Naive thymus-derived CD8-positive, alpha-beta T cell (primary cell): ENCODE measurements at regions not wholly inside any gene's neighbourhood (a gene's known extent, or its start where the extent isn't known, plus 50 kb on each side); places are given as distances from the start of the nearest gene placed in this dataset.
"Not testable (repeated sequence)": the region's sequence is repeated elsewhere in the genome, so short reads cannot be mapped to it uniquely, and the experiment has no call there.

ENCODE experiments used
- ATAC-seq, 2 donors: fragments of 150-1000 bp; cut with Tn5 transposase in 1 of 2; sonication (Bioruptor Pico), chemical (Tn5 transposase) in 1 of 2; 1 replicate in 1 of 2; 2 replicates in 1 of 2; pipeline ENCODE4 v1.10.0; 2021; ENCODE audit warnings: mild to moderate bottlenecking in 2 of 2, moderate library complexity in 2 of 2
- POLR2A ChIA-PET: fragments of 350-600 bp; sonication (Branson Sonifier 250); formaldehyde crosslinking; loops from one replicate; lab custom pipeline; 2021; ENCODE audit warnings: antibody characterized with exemption; lab: Charles Lee
- DNase-seq, 10 donors: peaks; one replicate each; pipeline versions ENCODE4 v3.0.0 to v3.0.0-alpha.2; 2020 to 2022
- H3K27ac Mint-ChIP-seq, 10 donors: one replicate each; pipeline ENCODE4 v1.8.0; 2020 to 2022; ENCODE audit warnings: mild to moderate bottlenecking in 10 of 10, mixed read lengths in 10 of 10, moderate library complexity in 4 of 10, inconsistent platforms in 1 of 10
- H3K27me3 Mint-ChIP-seq, 5 donors: one replicate each; pipeline ENCODE4 v1.8.0; 2021 to 2022; ENCODE audit warnings: mixed read lengths in 5 of 5
- H3K36me3 Mint-ChIP-seq, 3 donors: one replicate each; pipeline ENCODE4 v1.8.0; 2020 to 2022; ENCODE audit warnings: mixed read lengths in 3 of 3, mild to moderate bottlenecking in 2 of 3, inconsistent platforms in 1 of 3
- H3K4me1 Mint-ChIP-seq, 4 donors: one replicate each; pipeline ENCODE4 v1.8.0; 2021 to 2022; ENCODE audit warnings: mixed read lengths in 4 of 4
- H3K4me3 Mint-ChIP-seq, 10 donors: one replicate each; pipeline ENCODE4 v1.8.0; 2020 to 2022; ENCODE audit warnings: mild to moderate bottlenecking in 10 of 10, mixed read lengths in 10 of 10, moderate library complexity in 6 of 10, inconsistent platforms in 1 of 10
- H3K9me3 Mint-ChIP-seq, 9 donors: one replicate each; pipeline ENCODE4 v1.8.0; 2020 to 2022; ENCODE audit warnings: mixed read lengths in 9 of 9, mild to moderate bottlenecking in 3 of 9, inconsistent platforms in 1 of 9, moderate library complexity in 1 of 9

DNA sequence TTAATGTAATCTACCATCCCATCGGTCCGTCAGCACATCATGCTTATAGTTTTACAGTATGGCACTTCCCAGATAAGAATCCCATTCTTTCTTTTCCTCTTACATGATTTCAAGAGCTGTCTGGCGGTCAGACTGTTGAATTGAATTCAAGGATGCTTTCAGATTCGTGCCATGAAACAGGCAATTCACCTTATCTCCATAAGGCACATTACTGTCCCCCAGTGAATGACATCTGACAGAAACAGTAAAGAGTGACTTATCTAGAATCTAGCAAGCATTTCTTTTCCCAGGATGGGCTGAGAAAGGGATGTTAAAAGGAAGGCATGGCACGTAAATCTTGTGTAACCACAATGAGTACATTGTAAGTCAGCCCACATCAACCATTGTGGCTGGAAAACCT is 61.1 kb upstream of the SEM1 start:
- no peak for DNase-seq
- POLR2A ChIA-PET, result no interaction called here
- H3K4me1 Mint-ChIP-seq, result no peaks in the 10 kb centered on the region
- peaks cover 16 to 35% (median 30%) of the 10 kb centered on the region in 5 donors for H3K27me3 Mint-ChIP-seq
- H3K36me3 Mint-ChIP-seq, result peaks cover 0 to 11% (median 0%) of the 10 kb centered on the region in 3 donors
- no peak overlapping the region for H3K27ac Mint-ChIP-seq
- H3K9me3 Mint-ChIP-seq, result no peaks in the 10 kb centered on the region
- H3K4me3 Mint-ChIP-seq, result no peak overlapping the region
- no peak for ATAC-seq

DNA sequence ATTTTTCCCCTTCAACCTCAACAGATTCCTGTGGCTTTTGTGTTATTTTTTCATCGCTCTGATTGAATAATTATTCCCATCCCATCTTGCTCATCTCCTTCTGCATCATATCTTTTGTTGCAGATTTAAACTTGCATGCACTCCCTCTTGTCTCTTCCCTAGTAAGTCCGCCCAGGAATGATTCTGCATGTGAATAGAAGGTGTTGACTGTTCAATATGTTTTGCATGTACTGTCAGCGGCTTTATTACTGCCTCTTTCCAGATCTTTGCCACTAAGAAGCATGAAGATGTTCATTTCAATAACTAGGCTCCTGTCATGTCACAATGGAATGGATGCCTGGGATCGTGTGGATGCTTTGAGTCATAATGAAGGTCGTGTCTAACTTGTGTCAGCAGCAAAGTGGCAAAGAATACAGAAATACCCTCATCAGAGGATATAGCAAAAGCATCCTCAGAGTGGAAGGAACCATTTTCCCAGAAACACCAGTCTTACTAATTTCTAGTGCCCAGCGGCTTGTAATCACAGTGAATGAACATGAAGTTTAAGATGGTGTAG is 62.6 kb upstream of the SEM1 start:
- no peak for ATAC-seq
- Mint-ChIP-seq H3K4me3 (no peak overlapping the region), H3K27me3 (peaks cover 15 to 33% (median 26%) of the 10 kb centered on the region in 5 donors), H3K27ac (no peak overlapping the region), H3K4me1 (no peaks in the 10 kb centered on the region), H3K36me3 (peaks cover 0 to 11% (median 0%) of the 10 kb centered on the region in 3 donors), H3K9me3 (no peaks in the 10 kb centered on the region)
- POLR2A ChIA-PET, result no interaction called here
- DNase-seq, result no peak

DNA sequence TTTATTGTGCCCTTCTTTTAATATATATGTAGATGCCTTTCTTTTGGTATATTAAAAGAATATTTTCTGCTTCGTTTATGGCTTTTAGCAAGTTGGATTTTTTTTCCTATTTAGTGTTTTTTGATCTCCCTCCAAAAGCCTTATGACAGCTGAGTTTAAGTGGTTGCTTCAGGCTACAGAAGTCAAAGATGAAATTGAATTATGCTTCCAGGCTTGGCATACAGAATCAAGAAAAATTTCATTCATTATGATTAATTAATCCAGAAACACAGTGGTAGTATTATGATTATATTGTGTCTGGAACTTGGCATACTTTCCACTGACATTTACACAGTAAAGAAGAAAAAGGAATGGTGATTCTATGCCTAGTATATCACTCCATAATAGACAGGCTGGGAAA is 63.8 kb upstream of the SEM1 start:
- DNase-seq (no peak), ATAC-seq (no peak)
- POLR2A ChIA-PET, result no interaction called here
- peaks cover 0 to 11% (median 0%) of the 10 kb centered on the region in 3 donors for H3K36me3 Mint-ChIP-seq
- H3K9me3 Mint-ChIP-seq, result no peaks in the 10 kb centered on the region
- peaks cover 14 to 32% (median 24%) of the 10 kb centered on the region in 5 donors for H3K27me3 Mint-ChIP-seq
- H3K4me3 Mint-ChIP-seq, result no peak overlapping the region
- H3K4me1 Mint-ChIP-seq, result no peaks in the 10 kb centered on the region
- no peak overlapping the region for H3K27ac Mint-ChIP-seq

DNA sequence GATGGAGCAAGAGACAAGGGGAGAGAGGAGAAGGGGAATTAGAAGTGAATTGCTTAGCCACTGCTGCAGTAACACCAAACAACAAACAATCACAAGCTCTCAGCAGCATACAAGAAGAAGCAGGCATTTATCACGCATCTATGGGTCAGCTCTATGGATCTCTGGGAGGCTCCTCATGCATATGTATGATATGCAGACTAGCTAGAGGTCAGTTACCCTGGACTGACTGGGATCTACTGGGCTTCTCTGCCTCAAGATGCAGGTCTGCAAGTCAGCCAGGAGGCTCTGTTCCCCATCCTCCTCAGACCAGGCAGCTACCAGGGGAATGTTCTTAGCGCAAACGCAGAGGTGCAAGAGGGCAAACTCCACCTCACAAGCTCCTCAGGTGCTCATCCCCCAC is 64.7 kb upstream of the SEM1 start:
- Mint-ChIP-seq H3K4me1 (no peaks in the 10 kb centered on the region), H3K9me3 (no peaks in the 10 kb centered on the region), H3K27ac (no peak overlapping the region), H3K27me3 (peaks cover 10 to 33% (median 19%) of the 10 kb centered on the region in 5 donors), H3K36me3 (peaks cover 0 to 5% (median 0%) of the 10 kb centered on the region in 3 donors), H3K4me3 (no peak overlapping the region)
- POLR2A ChIA-PET, result no interaction called here
- ATAC-seq (no peak), DNase-seq (no peak)

DNA sequence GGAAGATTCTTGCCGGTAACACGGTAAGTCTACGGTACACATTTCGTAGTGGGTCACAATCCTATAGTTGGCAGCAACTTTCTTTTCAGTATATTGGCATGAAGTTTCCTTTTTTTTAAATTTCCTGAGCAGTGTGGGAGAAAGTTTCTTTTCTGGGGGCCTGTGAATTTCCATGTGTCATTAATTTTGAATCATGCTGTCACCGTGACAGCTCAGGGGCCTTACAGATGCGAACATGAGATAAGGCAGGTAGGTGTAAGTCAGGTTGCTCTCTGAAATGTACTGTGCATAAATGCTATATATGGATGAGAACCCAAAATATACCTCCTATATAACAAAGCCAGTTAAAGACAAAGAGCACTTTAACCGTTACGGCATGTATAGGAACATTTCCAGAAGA is 65.4 kb upstream of the SEM1 start:
- H3K4me1 Mint-ChIP-seq, result no peaks in the 10 kb centered on the region
- POLR2A ChIA-PET, result no interaction called here

DNA sequence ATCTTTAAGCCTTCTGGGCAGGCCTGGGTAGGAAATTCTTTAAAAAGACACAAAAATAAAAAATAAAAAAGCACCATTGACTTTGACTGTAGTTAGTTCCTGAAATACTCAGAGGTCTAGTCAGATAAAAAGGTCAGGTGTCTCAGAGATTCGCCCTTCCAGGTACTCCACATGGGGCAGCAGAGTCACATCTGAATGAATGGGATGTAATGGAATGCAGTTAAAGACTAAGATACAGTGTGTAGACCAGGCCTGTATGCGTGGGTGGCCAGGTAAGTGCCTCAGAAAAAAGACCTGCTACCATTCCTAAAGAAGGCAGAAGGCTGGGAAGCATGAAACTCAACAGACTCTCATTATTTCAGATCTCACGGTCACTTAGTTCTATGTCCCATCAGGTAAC is 68.6 kb upstream of the SEM1 start:
- ATAC-seq, result no peak
- DNase-seq, result no peak

More for the DNA sequence above, 65.4 kb upstream of the SEM1 start:
- no peaks in the 10 kb centered on the region for H3K9me3 Mint-ChIP-seq
- no peaks in the 10 kb centered on the region for H3K36me3 Mint-ChIP-seq
- DNase-seq (no peak), ATAC-seq (no peak)
- H3K27ac Mint-ChIP-seq, result no peak overlapping the region
- H3K4me3 Mint-ChIP-seq, result no peak overlapping the region
- peaks cover 10 to 33% (median 20%) of the 10 kb centered on the region in 5 donors for H3K27me3 Mint-ChIP-seq

DNA sequence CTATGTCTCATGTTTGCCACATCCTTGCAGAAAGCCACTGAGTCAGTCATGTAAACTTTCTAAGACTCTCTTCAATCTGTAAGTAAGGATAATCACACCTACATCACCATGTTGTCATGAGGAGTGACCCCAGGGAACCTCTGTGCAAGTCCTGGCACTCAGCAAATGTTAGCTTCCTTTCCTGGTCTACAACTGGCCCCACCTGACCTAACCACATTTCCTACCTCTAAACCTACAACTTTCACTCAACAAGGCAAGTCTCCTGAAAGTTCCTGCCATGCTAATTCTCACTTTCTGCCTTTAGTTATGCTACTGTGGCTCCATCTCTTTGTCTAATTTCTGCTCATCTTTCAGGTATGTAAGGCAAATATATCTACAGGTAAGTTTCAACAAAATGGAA is 72.3 kb upstream of the SEM1 start:
- ATAC-seq, result no peak
- Mint-ChIP-seq H3K27me3 (peaks cover 1 to 8% (median 5%) of the 10 kb centered on the region in 5 donors), H3K4me3 (no peak overlapping the region), H3K36me3 (no peaks in the 10 kb centered on the region), H3K27ac (no peak overlapping the region), H3K9me3 (no peaks in the 10 kb centered on the region), H3K4me1 (peaks cover 0 to 8% (median 3%) of the 10 kb centered on the region in 4 donors)
- no peak for DNase-seq
- POLR2A ChIA-PET, result no interaction called here

More for the DNA sequence above, 68.6 kb upstream of the SEM1 start:
- peaks cover 0 to 8% (median 2%) of the 10 kb centered on the region in 4 donors for H3K4me1 Mint-ChIP-seq
- no peak overlapping the region for H3K27ac Mint-ChIP-seq
- no peak overlapping the region for H3K4me3 Mint-ChIP-seq
- POLR2A ChIA-PET, result no interaction called here
- no peaks in the 10 kb centered on the region for H3K9me3 Mint-ChIP-seq
- peaks cover 7 to 19% (median 17%) of the 10 kb centered on the region in 5 donors for H3K27me3 Mint-ChIP-seq
- no peaks in the 10 kb centered on the region for H3K36me3 Mint-ChIP-seq

DNA sequence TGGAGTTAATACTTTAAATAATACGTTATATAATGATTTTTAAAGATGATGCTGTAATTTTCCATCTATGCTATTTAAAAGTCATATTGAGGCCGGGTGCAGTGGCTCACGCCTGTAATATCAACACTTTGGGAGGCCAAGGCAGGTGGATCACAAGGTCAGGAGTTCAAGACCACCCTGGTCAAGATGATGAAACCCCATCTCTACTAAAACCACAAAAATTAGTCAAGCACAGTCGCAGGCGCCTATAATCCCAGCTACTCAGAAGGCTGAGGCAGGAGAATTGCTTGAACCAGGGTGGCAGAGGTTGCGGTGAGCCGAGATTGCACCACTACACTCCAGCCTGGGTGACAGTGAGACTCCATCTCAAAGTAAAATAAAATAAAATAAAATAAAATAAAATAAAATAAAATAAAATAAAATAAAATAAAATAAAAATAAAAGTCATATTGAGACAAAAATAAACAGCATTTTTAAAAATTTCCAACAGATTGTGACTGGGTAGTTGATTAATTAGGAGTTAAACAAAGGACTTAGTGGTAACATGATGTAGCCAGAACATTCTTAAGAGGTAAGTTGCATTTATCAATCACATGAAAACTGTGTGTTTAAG is 73.1 kb upstream of the SEM1 start:
- POLR2A ChIA-PET, H3K27ac Mint-ChIP-seq, H3K36me3 Mint-ChIP-seq, H3K9me3 Mint-ChIP-seq, H3K4me3 Mint-ChIP-seq, ATAC-seq, H3K4me1 Mint-ChIP-seq, DNase-seq, H3K27me3 Mint-ChIP-seq: not testable (repeated sequence)

DNA sequence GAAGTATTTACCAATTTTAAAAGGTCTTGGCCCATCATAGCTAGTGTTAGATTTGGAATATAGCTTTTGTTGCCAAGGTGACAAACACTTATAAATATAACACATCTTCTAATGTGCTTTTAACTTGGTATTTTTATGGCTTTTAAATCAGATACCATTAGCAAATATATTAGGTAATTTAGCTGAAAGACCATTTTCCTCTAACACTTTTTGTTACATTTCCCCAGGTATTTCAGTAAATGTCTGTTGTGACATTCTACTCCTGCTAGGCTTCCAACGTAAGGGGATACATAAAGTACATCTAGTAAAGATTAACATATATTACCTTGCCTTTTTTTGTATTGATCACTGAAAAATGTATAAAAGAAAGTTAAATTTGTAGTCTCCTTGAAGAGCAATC is 75.0 kb upstream of the SEM1 start:
- no peak for ATAC-seq

DNA sequence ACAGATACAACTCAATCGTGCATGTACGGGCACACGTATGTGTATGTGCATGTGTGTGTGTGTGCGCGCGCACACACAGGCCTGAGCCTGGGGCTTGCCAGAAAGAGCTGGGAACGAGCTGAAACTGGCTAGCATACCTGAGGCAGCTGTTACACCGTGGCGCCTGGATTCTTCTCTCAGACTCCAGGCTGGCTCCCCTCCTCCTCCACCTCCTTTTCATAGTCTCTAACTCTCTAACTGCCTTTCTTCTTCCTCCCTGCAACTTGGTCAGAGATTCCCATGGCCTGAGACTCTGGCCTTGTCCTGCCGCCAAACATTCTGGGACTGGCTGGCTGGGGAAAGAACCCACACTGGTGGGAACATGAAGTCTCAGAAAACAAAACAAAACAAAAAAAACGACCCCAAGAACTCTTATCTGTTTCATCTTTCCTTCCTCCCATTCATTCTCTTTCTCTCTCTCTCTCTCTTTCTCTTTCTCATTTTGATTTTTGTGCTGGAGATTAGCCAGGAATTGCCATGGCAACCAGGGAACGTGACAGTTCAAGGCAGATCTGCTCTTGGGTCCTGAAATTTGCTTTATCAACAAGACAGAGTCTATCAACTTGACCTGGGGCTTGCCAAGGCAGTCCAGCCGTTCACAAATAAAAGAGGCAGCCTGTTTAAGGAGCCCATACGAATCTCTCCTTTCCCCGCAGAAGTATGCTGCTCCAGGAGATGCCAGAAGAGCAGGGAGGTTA is 76.8 kb upstream of the SEM1 start:
- POLR2A ChIA-PET, result no interaction called here
- Mint-ChIP-seq H3K36me3 (no peaks in the 10 kb centered on the region), H3K4me3 (no peak overlapping the region), H3K9me3 (no peaks in the 10 kb centered on the region), H3K27ac (no peak overlapping the region), H3K27me3 (peaks cover 1 to 12% (median 3%) of the 10 kb centered on the region in 5 donors), H3K4me1 (peaks cover 0 to 8% (median 3%) of the 10 kb centered on the region in 4 donors)
- DNase-seq (no peak), ATAC-seq (no peak)

More for the DNA sequence above, 75.0 kb upstream of the SEM1 start:
- no peak overlapping the region for H3K4me3 Mint-ChIP-seq
- H3K27me3 Mint-ChIP-seq, result peaks cover 1 to 10% (median 5%) of the 10 kb centered on the region in 5 donors
- POLR2A ChIA-PET, result no interaction called here
- no peak for DNase-seq
- no peaks in the 10 kb centered on the region for H3K36me3 Mint-ChIP-seq
- no peaks in the 10 kb centered on the region for H3K9me3 Mint-ChIP-seq
- H3K27ac Mint-ChIP-seq, result no peak overlapping the region
- H3K4me1 Mint-ChIP-seq, result peaks cover 0 to 8% (median 3%) of the 10 kb centered on the region in 4 donors

DNA sequence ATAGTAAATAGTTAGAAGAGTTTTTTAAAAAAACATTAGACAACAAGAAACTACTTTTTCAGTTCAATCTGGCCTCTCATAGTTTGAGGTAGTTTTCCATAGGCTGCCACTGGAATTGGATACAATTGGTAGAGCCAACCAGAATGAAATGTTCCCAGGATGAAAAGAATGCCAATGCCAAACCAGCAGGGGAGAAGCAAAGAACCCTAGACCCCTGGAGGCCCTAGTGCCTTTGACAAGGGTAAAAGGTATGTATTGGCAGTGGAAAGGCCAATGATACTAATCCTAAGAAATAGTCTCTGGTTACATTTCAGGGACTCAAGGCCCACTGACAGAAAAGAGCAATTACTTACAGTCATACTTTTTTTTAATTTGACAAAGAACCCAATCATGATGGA is 77.4 kb upstream of the SEM1 start:
- Mint-ChIP-seq H3K36me3 (no peaks in the 10 kb centered on the region), H3K27me3 (peaks cover 3 to 11% (median 7%) of the 10 kb centered on the region in 5 donors), H3K27ac (no peak overlapping the region), H3K4me1 (peaks cover 0 to 4% (median 1%) of the 10 kb centered on the region in 4 donors), H3K4me3 (no peak overlapping the region), H3K9me3 (no peaks in the 10 kb centered on the region)
- DNase-seq (no peak), ATAC-seq (no peak)
- POLR2A ChIA-PET, result no interaction called here

DNA sequence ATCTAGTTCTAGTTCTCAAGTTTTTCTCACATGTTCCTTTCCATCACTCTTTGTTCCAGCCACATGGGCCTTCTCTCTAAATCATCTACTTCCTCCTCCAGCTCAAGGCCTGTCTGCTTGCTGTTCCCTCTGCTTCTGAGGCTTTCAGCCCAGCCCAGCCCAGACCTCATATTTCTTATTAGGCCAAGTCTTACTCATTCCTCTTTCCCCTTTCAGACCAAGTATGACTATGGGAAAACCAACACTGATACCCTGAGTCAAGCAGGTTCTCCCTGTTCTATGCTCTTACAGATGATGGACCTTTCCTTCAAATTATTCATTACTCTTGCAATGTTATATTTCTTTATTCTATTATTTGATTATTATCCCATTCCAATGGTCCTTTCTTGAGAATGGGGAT is 80.3 kb upstream of the SEM1 start:
- Mint-ChIP-seq H3K9me3 (peaks cover 0 to 1% (median 0%) of the 10 kb centered on the region in 9 donors), H3K27me3 (peaks cover 3 to 31% (median 12%) of the 10 kb centered on the region in 5 donors), H3K4me1 (peaks cover 0 to 1% (median 0%) of the 10 kb centered on the region in 4 donors), H3K36me3 (no peaks in the 10 kb centered on the region), H3K27ac (no peak overlapping the region), H3K4me3 (no peak overlapping the region)
- POLR2A ChIA-PET, result no interaction called here
- no peak for DNase-seq
- no peak for ATAC-seq

DNA sequence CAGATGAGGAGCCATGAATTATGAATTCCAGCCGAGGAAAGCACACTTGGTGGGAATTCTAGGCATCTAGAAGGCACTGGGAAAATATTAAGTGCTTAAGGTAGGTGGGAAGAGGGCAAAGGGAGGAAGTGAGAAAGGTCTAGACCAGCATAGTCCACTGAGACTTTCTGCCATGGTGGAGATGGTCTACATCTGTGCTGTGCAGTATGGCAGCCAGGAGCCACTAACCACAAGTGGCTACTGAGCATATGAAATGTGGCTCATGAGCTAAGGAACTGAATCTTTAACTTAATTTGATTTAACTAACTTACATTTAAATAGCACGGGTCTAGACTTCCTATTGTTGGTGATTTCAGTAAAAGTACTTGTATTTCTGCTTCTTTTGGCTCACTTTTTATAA is 82.5 kb upstream of the SEM1 start:
- Mint-ChIP-seq H3K27me3 (peaks cover 4 to 30% (median 10%) of the 10 kb centered on the region in 5 donors), H3K36me3 (no peaks in the 10 kb centered on the region), H3K27ac (no peak overlapping the region), H3K9me3 (peaks cover 0 to 1% (median 0%) of the 10 kb centered on the region in 9 donors), H3K4me3 (no peak overlapping the region), H3K4me1 (no peaks in the 10 kb centered on the region)
- DNase-seq (no peak), ATAC-seq (no peak)
- POLR2A ChIA-PET, result no interaction called here
